Kidney glomerular epithelial cell (primary cell): ENCODE measurements at regions not wholly inside any gene's neighbourhood (a gene's known extent, or its start where the extent isn't known, plus 50 kb on each side); places are given as distances from the start of the nearest gene placed in this dataset.

ENCODE experiments used
- DNase-seq: peaks from one replicate; lab custom pipeline; 2025; lab: John Stamatoyannopoulos, UW

DNA sequence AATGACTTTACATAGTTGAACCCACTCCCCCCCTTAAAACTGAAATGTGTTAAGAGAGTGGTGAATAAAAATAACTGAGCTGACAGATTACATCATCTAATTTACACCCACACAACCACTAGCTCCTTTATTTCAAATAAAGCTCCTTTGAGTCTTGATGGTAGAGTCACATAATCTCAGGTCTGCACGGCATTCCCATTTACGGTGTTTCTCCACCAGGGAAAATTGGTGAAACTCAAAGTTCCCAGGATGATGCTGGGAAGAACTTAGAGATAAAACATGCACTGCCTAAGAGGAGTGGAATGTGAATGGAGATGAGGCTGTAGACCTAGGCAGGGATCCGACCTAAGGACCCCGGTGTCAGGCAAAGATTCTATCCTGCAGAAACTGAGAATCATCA is 727.8 kb upstream of the ADAMTS5 start:
- DNase-seq, result peak; percentile 21

DNA sequence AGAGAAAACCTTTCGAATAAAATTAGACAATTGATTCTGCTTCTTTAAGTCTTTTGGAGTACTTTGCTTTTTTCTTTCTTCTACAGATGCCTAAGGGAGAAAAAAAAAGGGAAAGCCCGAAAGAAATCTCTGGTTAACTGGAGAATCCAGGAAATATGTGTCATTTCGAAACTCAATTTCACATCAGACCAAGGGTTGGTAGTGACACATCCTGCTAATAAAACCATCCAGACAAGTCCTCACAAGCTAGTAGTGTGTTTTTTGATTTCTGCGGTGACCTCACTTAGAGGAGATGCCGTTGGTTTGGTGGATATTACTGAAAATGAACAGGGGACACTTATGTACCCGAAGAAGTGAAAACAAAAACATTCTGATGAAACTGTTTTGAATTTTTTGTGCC is 726.5 kb upstream of the ADAMTS5 start:
- peak; percentile 70 for DNase-seq

DNA sequence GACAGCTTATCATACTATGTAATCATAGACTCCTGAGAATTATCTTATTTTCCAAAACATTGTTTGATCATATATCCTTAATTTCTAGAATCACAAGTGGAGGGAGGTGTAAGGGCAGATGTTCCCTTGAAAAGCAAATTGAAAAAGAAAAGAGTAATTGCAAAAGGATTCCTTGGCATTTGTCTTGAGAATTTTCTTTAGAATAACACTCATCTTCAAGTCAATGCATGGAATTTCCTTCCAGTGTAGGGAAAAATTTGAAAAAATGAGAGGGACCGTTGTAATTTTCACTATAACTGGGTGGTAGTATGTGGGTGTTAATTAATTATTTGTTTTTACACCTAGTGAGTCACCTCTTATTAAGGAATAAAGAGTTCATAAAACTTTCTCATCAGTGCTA is 724.6 kb upstream of the ADAMTS5 start:
- DNase-seq, result no peak

GRCh38 chr21:27691006-27691405 is 724.1 kb upstream of the ADAMTS5 start:
- DNase-seq, result no peak

DNA sequence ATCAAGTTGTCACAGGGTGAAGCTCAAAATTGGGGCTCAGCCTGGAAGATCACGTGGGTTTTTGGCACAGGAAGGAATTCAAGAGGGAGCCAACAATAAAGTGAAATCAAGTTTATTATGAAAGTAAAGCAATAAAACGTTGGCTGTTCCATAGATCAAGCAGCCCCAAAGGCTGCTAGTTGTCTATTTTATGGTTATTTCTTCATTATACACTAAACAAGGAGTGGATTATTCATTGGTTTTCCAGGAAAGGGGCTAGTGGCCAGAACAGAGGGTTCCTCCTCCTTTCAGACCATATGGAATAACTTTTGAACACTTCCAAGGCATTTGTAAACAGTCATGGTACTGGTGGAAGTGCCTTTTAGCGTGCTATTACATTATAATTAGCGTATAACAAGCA is 723.5 kb upstream of the ADAMTS5 start:
- DNase-seq, result no peak

- DNase-seq, result no peak
Observed at GRCh38 chr21:27688773-27689172, 721.9 kb upstream of the ADAMTS5 start.

GRCh38 chr21:27683292-27683691 is 716.4 kb upstream of the ADAMTS5 start:
- no peak for DNase-seq

DNA sequence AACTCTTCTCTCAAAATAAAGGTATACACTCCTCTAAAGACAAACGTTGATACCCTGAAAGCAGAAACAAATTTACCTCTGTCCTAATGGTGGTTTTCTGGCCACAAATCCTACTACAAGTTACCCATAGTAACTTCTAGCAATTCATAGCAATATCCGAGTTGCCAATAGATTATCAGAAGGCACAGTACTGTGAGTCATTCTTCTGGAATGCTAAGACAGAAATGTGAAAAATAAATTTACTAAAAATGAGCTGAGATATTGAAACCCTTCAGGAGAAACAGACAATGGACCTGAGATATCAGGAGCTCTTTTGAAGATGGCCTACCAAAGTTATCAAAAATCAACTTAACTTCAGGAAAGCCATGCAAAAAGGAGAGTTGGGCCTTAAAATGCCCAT is 715.0 kb upstream of the ADAMTS5 start:
- no peak for DNase-seq

- no peak for DNase-seq
Observed at GRCh38 chr21:27681038-27681437, 714.1 kb upstream of the ADAMTS5 start.

- DNase-seq, result no peak
Observed at GRCh38 chr21:27680181-27680580, 713.3 kb upstream of the ADAMTS5 start.

GRCh38 chr21:27678511-27678910 is 711.6 kb upstream of the ADAMTS5 start:
- no peak for DNase-seq

DNA sequence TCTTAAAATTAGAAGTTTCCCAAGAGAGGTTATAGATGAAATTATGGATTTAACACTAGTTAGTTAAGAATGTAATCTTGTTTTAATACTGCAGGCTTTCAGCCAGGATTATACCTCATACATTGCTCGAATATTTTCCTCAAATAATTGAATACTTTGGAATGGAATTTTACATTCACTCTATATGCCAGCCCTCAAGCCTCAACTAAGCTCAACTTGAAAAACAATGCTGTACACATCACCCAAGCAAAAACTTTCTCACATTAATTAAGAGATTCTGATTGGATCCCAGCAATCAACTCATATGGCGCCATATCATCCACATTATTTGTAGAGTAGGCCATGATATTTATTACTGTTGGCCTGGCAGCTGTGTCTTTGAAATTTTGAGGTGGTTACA is 710.7 kb upstream of the ADAMTS5 start:
- DNase-seq, result no peak

DNA sequence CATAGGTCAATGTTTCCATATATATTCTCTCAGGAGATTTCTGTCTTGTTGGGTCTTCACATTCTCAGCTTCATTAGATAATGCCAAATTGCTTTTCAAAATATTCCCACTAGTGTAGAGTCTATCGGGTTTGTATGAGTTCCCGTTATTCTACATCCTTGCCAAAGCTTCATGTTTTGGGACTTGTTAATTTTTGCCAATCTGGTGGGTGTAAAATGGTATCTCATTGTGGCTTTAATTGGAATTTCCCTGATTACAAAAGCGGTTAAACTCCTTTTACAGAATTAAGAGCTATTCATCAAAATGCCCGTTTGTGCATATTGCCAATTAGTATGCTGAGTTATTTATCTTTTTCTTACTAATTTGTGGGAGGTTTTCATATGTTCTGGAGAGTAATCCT is 708.4 kb upstream of the ADAMTS5 start:
- no peak for DNase-seq

DNA sequence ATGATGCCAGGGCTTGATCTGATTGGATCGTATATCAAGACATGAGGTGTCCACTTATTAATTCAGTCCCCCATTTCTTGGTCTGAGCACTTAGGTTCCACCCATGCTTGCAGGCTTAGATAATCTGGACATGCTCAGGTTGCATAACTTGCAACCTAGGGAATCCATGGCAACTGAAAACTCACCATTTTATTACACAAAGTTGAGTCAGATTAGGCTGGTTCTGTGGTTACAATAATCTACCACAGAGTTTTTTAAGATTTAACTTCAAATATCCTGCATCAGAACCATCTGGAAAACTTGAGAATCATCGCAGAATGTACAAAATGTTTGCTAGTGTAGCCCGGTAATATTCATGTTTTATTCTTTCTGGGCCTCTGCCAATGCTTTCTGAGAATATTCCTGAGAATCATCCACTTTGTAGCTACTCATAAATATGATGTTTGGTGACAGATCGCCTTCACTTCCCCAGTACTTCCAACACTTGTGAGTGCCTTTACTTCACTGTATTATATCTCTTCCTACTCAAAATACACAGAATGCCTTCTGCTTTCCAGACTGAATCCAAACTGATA is 707.2 kb upstream of the ADAMTS5 start:
- DNase-seq, result no peak

DNA sequence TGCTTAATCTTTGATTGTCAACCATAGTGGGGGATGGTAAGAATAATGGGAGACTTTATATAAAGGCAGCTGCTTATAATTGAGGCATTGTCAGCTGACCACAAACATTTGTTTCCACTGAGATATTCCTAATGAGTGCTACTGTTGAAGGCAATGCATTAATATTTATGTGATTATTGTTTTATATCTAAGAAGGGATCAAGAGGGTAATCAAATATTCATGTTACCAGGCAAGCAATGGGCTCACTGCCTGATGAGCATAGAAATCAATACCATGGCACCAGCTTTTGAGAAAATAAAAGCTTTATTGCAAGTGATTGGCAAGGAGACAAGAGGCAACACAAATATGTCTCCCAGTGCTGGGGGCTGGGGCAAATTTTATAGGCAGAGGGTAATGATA is 706.7 kb upstream of the ADAMTS5 start:
- DNase-seq, result no peak

DNA sequence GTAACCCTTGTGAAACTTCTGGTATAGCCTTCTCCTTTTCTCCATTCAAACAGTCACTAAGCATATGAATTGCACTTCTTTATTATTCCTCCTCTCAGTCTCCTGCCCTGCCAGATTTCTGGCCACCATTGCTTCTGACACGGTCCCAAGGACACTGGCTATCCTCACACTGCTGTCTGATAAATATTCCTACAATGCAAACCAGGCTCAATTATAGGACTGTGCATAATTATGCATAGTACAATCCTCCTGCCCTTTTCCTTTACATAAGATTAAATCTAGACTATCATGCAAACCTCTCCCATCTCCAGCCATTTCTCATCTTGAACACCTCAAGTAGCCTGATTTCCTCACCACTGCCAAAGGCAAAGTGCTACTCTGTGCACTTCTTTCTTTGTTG is 704.3 kb upstream of the ADAMTS5 start:
- no peak for DNase-seq

DNA sequence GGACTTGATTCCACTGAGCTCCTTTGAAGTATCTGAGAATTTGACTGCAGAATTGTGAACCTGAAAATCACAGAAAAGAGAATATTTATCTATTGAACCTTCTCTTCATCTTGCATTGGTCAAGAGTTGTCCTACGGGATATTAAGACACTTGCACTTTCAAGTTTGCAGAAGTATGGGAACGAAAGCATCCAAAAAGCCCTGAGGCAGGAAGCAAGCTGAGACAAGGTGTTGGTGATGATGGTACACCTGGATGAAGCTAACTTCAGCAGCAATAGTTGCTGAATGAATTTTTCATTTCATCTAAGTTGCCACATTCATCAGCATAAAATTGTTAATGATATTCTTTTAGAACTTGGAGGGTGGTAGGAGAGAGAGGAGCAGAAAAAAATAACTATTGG is 686.6 kb upstream of the ADAMTS5 start:
- DNase-seq, result no peak

- no peak for DNase-seq
Observed at GRCh38 chr21:27649762-27650161, 682.9 kb upstream of the ADAMTS5 start.

DNA sequence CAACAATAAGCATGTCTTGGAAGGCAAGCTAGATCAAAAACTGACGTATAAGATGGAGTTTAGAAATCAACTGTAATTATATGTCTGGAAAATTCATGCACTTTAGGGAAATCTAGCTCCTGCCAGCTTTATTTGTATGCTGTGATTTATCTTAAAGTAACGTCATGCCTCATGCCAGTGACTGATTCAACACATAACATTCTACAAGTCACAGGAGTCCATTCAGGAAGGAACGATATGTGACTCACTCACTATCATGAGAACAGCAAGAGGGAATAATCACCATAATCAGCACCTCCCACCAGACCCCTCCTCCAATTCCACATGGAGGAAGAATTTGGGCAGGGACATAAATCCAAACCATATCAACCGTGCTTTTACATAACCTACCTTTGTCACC is 682.4 kb upstream of the ADAMTS5 start:
- DNase-seq, result no peak

DNA sequence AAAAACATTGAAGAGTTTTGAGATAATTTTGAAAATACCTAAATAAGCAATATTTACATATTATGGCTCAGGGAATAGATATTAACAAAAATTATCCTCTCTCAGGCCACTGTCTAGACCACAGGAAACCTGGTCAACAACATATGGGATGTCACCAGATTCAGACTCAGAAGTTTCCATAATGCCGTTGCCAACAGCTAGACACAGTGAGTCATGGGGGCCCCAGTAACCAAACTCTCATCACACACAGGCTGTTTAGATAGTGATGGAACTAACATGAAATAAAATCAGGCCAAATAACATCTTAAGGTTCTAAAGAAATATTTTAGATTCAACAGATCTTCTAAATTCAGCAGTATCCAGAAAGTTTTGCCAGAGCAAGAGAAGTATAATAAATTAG is 681.7 kb upstream of the ADAMTS5 start:
- no peak for DNase-seq

DNA sequence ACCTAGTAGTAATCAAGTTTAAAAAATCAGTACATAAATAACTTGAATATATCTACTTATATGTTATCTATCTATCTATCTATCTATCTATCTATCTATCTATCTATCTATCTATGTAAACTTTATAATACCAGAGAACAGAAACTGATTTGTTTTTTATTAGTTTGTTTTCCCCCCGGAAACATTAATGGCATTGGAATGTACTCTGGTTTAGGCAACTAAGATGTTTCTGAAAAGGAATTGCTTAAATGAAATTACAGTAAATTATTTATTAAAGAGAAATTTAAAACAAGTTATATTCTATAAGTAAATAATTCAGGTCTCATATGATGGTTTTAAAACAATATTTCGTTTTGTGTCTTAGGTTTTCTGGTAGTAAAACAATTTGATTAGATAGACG is 681.0 kb upstream of the ADAMTS5 start:
- DNase-seq, result no peak

- DNase-seq, result no peak
Observed at GRCh38 chr21:27647401-27647800, 680.5 kb upstream of the ADAMTS5 start.

GRCh38 chr21:27646691-27647090 is 679.8 kb upstream of the ADAMTS5 start:
- no peak for DNase-seq

DNA sequence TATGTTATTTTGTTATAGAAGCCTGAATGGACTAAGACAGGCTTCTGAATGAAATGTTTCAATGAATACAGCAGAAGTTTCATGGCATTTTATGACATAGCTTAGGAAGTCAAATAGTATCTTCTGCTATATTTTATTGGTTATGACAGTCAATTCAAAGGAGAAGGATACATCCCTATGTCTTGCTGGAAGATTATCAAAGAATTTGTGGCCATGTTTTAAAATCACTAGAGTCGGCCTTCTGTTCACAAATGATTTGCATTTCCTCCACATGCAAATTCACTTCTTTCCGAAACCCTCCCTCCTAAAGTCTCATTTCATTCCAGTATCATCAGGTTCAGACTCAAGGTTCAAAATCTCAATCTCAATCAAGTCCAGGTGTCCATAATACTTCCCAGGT is 679.2 kb upstream of the ADAMTS5 start:
- no peak for DNase-seq

DNA sequence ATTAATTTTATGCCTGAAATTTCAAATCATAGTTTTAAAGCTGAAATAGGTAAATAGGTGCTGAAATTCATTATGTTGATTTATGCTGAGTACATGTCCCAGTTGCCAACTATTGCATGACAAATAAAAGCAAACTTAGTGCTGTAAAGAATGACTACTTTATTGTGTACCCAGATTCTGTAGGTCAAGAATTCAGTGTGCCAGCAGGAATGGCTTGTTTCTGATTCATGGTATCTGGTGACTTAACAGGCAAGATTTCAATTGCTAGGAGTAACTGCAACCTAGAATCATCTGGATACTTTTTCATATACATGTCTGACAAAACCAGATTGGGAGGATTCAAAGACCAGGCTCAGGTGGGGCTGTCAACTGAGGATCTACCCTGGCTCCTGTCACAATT is 678.4 kb upstream of the ADAMTS5 start:
- no peak for DNase-seq
